Mesodermal cell (in vitro differentiated cells): ENCODE measurements at regions not wholly inside any gene's neighbourhood (a gene's known extent, or its start where the extent isn't known, plus 50 kb on each side); places are given as distances from the start of the nearest gene placed in this dataset.

Source experiments
- H3K27ac ChIP-seq: 2 replicates; pipeline ENCODE4 v1.7.0; 2013; ENCODE audit warnings: mild to moderate bottlenecking, low read depth, low read length, moderate library complexity; ENCODE audit not compliant: severe bottlenecking
- H3K36me3 ChIP-seq: 2 replicates; pipeline ENCODE4 v1.7.1; 2013; ENCODE audit warnings: mild to moderate bottlenecking, low read length, moderate library complexity; ENCODE audit not compliant: control insufficient read depth, insufficient read depth
- H3K4me1 ChIP-seq: one replicate; pipeline ENCODE4 v1.7.1; 2013; ENCODE audit warnings: mild to moderate bottlenecking, low read length; ENCODE audit not compliant: insufficient read depth, control insufficient read depth, poor library complexity, severe bottlenecking
- H3K4me3 ChIP-seq: 2 replicates; pipeline ENCODE4 v1.7.0; 2013; ENCODE audit warnings: low read length, control low read depth, mild to moderate bottlenecking; ENCODE audit not compliant: insufficient read depth, poor library complexity, severe bottlenecking; ENCODE audit errors: extremely low read depth
- H3K9me3 ChIP-seq: 2 replicates; pipeline ENCODE4 v1.7.1; 2013; ENCODE audit warnings: mild to moderate bottlenecking, low read length, moderate library complexity; ENCODE audit not compliant: control insufficient read depth
- WGBS, 2 experiments: methylation state at CpG; one replicate each; pipeline ENCODE4 v1.1.5; 2013; ENCODE audit warnings: missing lambda C conversion rate in 2 of 2; ENCODE audit not compliant: insufficient coverage in 2 of 2; 5-methylcytosine and 5-hydroxymethylcytosine counted together

DNA sequence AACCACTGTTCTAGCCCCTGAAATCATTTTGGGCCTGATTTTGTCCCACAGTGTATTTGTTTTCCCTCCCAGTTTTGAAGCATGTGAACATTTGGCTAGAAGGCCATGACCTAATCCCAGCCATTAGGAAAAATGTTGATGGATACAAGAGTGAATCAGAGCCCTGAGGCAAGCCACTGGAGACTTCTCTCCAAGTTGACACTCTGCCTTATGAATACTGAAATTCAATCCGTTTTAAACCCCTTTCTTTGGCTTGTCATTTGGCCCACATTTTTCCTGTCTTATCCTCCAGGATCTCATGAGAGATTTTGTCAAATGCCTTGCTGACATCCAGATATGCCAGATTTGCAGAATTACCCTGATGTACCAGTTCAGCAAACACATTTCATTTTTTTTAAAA, 158.8 kb downstream of the FAT3 start:
- no peaks in the 10 kb centered on the region for H3K36me3 ChIP-seq
- peaks cover 15% of the 10 kb centered on the region for H3K4me1 ChIP-seq
- H3K9me3 ChIP-seq: no peaks in the 10 kb centered on the region
- WGBS, 2 experiments: 30 to 63% methylated on average over 1 of the region's 1 CpG
- H3K4me3 ChIP-seq: no peak overlapping the region
- H3K27ac ChIP-seq: peak overlapping the region; percentile 42

DNA sequence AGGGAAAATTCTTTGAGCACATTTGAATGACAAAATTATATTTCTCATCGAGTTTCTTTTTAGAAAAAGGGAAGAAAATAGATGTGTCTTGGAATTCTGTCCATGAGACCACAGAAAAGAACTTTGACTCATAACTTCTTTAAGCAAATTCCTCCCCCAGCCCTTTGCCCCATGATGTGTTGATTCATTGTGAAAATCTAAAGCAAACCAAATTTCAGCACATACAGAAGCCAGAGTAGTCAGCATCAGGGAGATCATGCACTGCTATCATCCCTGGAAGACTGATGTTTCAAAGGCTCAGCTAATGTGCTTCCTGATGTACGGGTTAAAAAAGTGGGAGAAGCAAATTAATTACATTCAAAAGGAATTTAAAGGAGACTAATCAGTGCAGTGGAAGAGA, 159.7 kb downstream of the FAT3 start:
- H3K9me3 ChIP-seq: no peaks in the 10 kb centered on the region
- no peaks in the 10 kb centered on the region for H3K36me3 ChIP-seq
- 100% methylated on average over 1 of the region's 2 CpGs; no CpG with 5 or more reads in 1 of the 2 experiments for WGBS, 2 experiments
- H3K4me3 ChIP-seq: no peak overlapping the region
- peaks cover 15% of the 10 kb centered on the region for H3K4me1 ChIP-seq
- H3K27ac ChIP-seq: peak overlapping the region; percentile 42

GRCh38 chr11:92384802-92385201, 160.2 kb downstream of the FAT3 start:
- 55 to 80% methylated on average over 1 to 2 of the region's 2 CpGs for WGBS, 2 experiments
- H3K9me3 ChIP-seq: no peaks in the 10 kb centered on the region
- H3K36me3 ChIP-seq: no peaks in the 10 kb centered on the region
- H3K4me1 ChIP-seq: peaks cover 15% of the 10 kb centered on the region
- H3K27ac ChIP-seq: no peak overlapping the region
- H3K4me3 ChIP-seq: no peak overlapping the region

DNA sequence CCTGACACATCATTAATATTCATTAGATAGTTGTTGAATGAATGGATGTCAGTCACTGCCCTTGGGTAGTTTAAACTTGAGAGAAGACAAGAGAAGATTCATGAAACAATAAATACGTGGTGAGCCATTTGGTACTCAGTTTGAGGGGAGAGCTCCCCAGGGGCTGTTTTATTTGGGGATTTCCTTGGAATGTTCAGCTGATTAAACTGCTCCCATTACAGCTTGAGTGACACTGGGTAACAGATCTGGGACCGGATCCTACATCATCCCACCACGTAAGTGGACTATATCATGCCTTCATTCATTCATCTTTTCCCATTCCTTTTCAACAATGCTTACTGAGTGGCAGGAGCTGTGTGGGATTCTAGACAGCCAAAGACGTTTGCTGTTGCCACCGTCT, 162.0 kb downstream of the FAT3 start:
- 76 to 100% methylated on average over 2 to 4 of the region's 5 CpGs for WGBS, 2 experiments
- Histone ChIP-seq H3K9me3 (no peaks in the 10 kb centered on the region), H3K27ac (no peak overlapping the region), H3K36me3 (no peaks in the 10 kb centered on the region), H3K4me1 (peaks cover 10% of the 10 kb centered on the region), H3K4me3 (no peak overlapping the region)

DNA sequence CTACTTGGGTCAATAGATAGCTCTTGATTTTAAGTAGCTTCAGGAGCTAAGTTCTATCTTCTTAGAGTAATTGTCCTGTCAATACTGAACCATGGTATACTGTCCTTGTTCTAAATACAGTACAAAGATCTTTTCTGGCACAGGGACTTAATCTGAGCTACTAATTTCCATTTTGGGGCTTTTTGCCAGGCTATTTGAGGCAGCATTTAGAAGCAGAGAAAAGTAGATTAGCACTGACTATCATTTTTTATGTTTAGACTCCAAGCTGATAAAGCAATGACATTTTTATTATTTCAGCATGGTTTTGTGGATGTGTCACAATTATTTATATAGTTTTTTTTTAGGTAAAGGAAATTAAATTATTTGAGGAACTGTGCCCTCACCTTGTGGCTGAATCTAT, 163.2 kb downstream of the FAT3 start:
- H3K27ac ChIP-seq: no peak overlapping the region
- H3K9me3 ChIP-seq: no peaks in the 10 kb centered on the region
- H3K4me1 ChIP-seq: peaks cover 10% of the 10 kb centered on the region
- H3K36me3 ChIP-seq: no peaks in the 10 kb centered on the region
- H3K4me3 ChIP-seq: no peak overlapping the region

GRCh38 chr11:92388380-92388779, 163.8 kb downstream of the FAT3 start:
- H3K36me3 ChIP-seq: no peaks in the 10 kb centered on the region
- peaks cover 10% of the 10 kb centered on the region for H3K4me1 ChIP-seq
- H3K4me3 ChIP-seq: no peak overlapping the region
- no CpG with 5 or more reads among the region's 1 CpG for WGBS, 2 experiments
- no peak overlapping the region for H3K27ac ChIP-seq
- H3K9me3 ChIP-seq: no peaks in the 10 kb centered on the region

DNA sequence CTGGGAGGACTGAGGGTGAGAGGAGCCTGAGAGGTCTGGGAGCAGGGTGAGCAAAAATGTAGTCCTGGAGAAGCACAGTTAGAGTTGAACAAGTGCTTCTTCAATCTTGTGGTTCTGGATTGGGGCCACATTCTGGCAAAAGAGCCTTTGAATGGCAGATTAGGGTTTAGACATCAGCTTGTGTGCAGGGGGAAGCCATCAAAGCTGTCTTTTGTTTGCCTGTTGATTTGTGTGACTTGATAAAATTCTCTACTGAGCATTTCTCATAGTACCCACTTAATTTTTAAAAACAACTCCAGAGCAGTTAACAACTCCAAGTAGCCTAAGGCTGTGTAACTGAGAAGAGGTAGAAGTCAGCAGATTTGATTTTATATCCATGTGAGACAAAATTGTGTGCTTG, 166.2 kb downstream of the FAT3 start:
- Histone ChIP-seq H3K4me1 (no peaks in the 10 kb centered on the region), H3K4me3 (no peak overlapping the region), H3K9me3 (no peaks in the 10 kb centered on the region), H3K36me3 (no peaks in the 10 kb centered on the region), H3K27ac (no peak overlapping the region)

DNA sequence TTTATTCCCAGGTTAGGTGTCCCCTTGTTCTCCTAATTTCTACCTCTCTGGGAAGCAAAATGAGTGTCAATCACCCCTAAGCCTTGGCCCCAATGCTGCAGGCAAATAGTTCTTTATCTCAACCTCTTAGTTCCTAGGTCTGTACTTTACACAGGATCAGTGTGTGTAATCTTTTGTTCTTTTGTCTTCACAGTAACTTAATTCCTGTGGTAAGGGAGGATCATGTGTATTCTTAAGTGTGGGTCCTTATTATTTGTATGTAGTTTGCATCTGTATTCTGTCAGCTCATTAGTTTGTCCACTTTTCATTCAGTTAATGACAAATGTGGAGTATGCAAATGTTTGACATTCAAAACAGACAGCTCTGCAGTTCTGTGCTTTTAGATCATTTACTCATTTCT, 166.7 kb downstream of the FAT3 start:
- no peaks in the 10 kb centered on the region for H3K9me3 ChIP-seq
- no peak overlapping the region for H3K4me3 ChIP-seq
- H3K4me1 ChIP-seq: no peaks in the 10 kb centered on the region
- H3K27ac ChIP-seq: no peak overlapping the region
- no peaks in the 10 kb centered on the region for H3K36me3 ChIP-seq

DNA sequence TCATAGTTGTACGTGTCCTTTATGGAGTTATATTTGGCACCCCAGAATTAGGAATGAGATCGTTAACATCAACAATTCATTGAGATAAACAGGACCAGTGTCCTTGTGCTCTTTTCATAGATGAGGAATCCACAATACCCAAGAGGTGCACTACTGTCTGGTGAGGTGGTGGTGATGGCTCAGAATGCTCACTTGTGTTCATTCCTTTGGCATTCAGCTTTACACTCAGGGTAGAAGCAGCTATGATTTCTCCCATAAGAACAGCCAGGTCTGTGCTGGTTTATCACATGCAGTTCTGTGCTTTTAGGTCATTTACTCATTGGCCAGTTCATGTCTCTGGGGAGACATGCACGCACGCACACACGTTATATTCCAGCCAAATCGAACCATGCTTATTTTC, 167.2 kb downstream of the FAT3 start:
- Histone ChIP-seq H3K36me3 (no peaks in the 10 kb centered on the region), H3K27ac (no peak overlapping the region), H3K4me3 (no peak overlapping the region), H3K4me1 (no peaks in the 10 kb centered on the region), H3K9me3 (no peaks in the 10 kb centered on the region)
- 94 to 95% methylated on average over 2 to 3 of the region's 6 CpGs for WGBS, 2 experiments

- 90 to 95% methylated on average over 5 of the region's 5 CpGs for WGBS, 2 experiments
- Histone ChIP-seq H3K9me3 (no peaks in the 10 kb centered on the region), H3K27ac (no peak overlapping the region), H3K36me3 (no peaks in the 10 kb centered on the region), H3K4me1 (no peaks in the 10 kb centered on the region), H3K4me3 (no peak overlapping the region)
Measured at GRCh38 chr11:92393218-92393617, 168.6 kb downstream of the FAT3 start.

- Histone ChIP-seq H3K27ac (no peak overlapping the region), H3K9me3 (no peaks in the 10 kb centered on the region), H3K4me3 (no peak overlapping the region), H3K4me1 (no peaks in the 10 kb centered on the region), H3K36me3 (no peaks in the 10 kb centered on the region)
- no CpG with 5 or more reads among the region's 1 CpG for WGBS, 2 experiments
Measured at GRCh38 chr11:92396133-92396532, 171.5 kb downstream of the FAT3 start.

- no peak overlapping the region for H3K4me3 ChIP-seq
- H3K4me1 ChIP-seq: no peaks in the 10 kb centered on the region
- 86 to 88% methylated on average over 5 to 7 of the region's 9 CpGs for WGBS, 2 experiments
- H3K27ac ChIP-seq: no peak overlapping the region
- no peaks in the 10 kb centered on the region for H3K36me3 ChIP-seq
- no peaks in the 10 kb centered on the region for H3K9me3 ChIP-seq
Measured at GRCh38 chr11:92397221-92397755, 172.7 kb downstream of the FAT3 start.
